ENCODE measurements at regions not wholly inside any gene's neighbourhood (a gene's known extent, or its start where the extent isn't known, plus 50 kb on each side); places are given as distances from the start of the nearest gene placed in this dataset.

- DNase-seq (ENCODE audit: insufficient read length, low spot score): no peak
- no peak for TF ChIP-seq POLR2A (IDR thresholded peaks at IDR 0.05; ENCODE audit: low read depth, low read length)
- no peak for FAIRE-seq
These were observed 229.8 kb upstream of the TMTC4 start for GRCh38 chr13:100904293-100904976.

GRCh38 chr13:100899720-100900316 is 225.2 kb upstream of the TMTC4 start:
- no peak for TF ChIP-seq POLR2A (IDR thresholded peaks at IDR 0.05; ENCODE audit: low read depth, low read length)
- DNase-seq (ENCODE audit: insufficient read length, low spot score): no peak
- FAIRE-seq: no peak

DNA sequence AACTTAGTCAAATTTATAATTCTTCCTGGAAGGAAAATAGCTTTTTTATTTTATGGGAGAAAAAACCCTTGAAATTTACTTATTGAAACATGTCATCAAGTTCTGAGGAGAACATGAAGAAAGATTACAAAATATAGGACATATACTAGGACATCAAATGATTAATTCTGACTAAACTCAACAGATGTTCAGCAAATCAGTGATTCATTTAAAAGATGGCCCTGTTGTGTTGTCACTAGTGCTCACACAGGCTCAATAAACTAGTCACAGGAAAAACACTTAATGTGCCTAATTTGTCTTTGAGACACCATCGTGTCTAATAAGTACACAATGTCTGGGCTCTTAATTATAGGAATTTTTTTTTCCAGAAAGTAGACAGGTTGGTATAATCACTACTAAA is 223.8 kb upstream of the TMTC4 start:
- TF ChIP-seq POLR2A (IDR thresholded peaks at IDR 0.05; ENCODE audit: low read depth, low read length): no peak

GRCh38 chr13:100895651-100896050 is 221.1 kb upstream of the TMTC4 start:
- TF ChIP-seq POLR2A (IDR thresholded peaks at IDR 0.05; ENCODE audit: low read depth, low read length): no peak
- no peak for DNase-seq (ENCODE audit: insufficient read length, low spot score)
- no peak for FAIRE-seq

More for the DNA sequence above, 223.8 kb upstream of the TMTC4 start:
- no peak for DNase-seq (ENCODE audit: insufficient read length, low spot score)
- no peak for FAIRE-seq

- peak; percentile 23 for FAIRE-seq
- no peak for TF ChIP-seq POLR2A (IDR thresholded peaks at IDR 0.05; ENCODE audit: low read depth, low read length)
These were observed 218.4 kb upstream of the TMTC4 start for GRCh38 chr13:100892981-100893380.

GRCh38 chr13:100890645-100891044 is 216.1 kb upstream of the TMTC4 start:
- no peak for FAIRE-seq

More at GRCh38 chr13:100892981-100893380, 218.4 kb upstream of the TMTC4 start:
- no peak for DNase-seq (ENCODE audit: insufficient read length, low spot score)

GRCh38 chr13:100887729-100888151 is 213.1 kb upstream of the TMTC4 start:
- TF ChIP-seq POLR2A (IDR thresholded peaks at IDR 0.05; ENCODE audit: low read depth, low read length): no peak
- FAIRE-seq (no peak), DNase-seq (ENCODE audit: insufficient read length, low spot score) (no peak)

More at GRCh38 chr13:100890645-100891044, 216.1 kb upstream of the TMTC4 start:
- no peak for DNase-seq (ENCODE audit: insufficient read length, low spot score)
- TF ChIP-seq POLR2A (IDR thresholded peaks at IDR 0.05; ENCODE audit: low read depth, low read length): no peak

- no peak for FAIRE-seq
- TF ChIP-seq POLR2A (IDR thresholded peaks at IDR 0.05; ENCODE audit: low read depth, low read length): no peak
- DNase-seq (ENCODE audit: insufficient read length, low spot score): no peak
These were observed 208.9 kb upstream of the TMTC4 start for GRCh38 chr13:100883453-100883852.

DNA sequence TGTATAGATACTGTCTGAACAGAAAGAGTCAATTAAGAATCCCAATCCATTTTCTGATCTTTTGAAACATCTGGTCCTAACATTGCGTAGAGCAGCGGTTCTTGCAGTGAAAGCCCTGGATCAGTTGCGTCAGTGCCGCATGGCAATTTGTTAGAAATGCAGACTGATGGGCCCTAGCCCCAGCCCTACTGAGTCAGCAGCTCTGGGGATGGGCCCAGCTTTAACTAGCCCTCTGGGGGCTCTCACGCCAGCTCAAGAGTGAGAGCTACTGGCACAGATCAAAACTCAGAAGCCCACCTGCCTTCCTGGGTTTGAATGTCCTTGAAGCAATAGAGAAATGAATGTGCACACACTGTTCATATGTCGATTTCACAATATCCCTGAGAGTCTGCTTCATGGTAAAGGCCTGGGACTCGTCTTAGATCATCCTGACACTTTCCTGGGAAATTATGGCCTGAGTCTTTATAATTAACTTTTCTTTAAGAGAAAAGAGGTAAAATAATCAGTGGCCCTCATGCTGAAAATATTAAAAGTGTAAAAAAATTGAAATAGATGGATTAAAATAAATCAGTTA is 206.8 kb upstream of the TMTC4 start:
- no peak for FAIRE-seq
- no peak for TF ChIP-seq POLR2A (IDR thresholded peaks at IDR 0.05; ENCODE audit: low read depth, low read length)
- DNase-seq (ENCODE audit: insufficient read length, low spot score): no peak

GRCh38 chr13:100880166-100880565 is 205.6 kb upstream of the TMTC4 start:
- FAIRE-seq (no peak), DNase-seq (ENCODE audit: insufficient read length, low spot score) (no peak)
- TF ChIP-seq POLR2A (IDR thresholded peaks at IDR 0.05; ENCODE audit: low read depth, low read length): no peak

DNA sequence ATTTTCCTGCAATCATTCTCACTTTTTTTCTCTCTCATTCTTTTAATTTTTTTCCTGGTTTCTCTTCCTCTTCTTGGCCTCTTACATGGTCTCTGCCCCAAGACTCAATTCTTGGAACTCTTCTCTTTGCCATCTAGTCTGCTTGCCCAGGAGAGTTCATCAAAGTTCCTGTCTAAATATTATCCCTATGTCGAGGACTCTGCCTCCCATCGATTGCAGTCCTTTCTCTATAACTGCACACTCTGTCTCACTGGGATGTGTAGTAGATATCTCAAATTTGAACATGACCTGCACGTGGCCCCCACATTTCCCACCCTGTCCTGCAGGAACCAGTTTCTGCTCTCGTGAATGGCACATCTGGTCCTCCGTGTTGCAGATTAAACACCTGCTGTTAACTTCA is 204.7 kb upstream of the TMTC4 start:
- no peak for TF ChIP-seq POLR2A (IDR thresholded peaks at IDR 0.05; ENCODE audit: low read depth, low read length)
- no peak for DNase-seq (ENCODE audit: insufficient read length, low spot score)
- no peak for FAIRE-seq

GRCh38 chr13:100876044-100876403 is 201.4 kb upstream of the TMTC4 start:
- FAIRE-seq: no peak
- no peak for TF ChIP-seq POLR2A (IDR thresholded peaks at IDR 0.05; ENCODE audit: low read depth, low read length)
- DNase-seq (ENCODE audit: insufficient read length, low spot score): no peak

GRCh38 chr13:100875392-100876043 is 200.9 kb upstream of the TMTC4 start:
- peak; percentile 27 for DNase-seq (ENCODE audit: insufficient read length, low spot score)
- no peak for TF ChIP-seq POLR2A (IDR thresholded peaks at IDR 0.05; ENCODE audit: low read depth, low read length)
- FAIRE-seq: peak; percentile 99

GRCh38 chr13:100872761-100873160 is 198.2 kb upstream of the TMTC4 start:
- DNase-seq (ENCODE audit: insufficient read length, low spot score): no peak
- TF ChIP-seq POLR2A (IDR thresholded peaks at IDR 0.05; ENCODE audit: low read depth, low read length): no peak
- no peak for FAIRE-seq
